MM.1S (cell line): ENCODE measurements at regions not wholly inside any gene's neighbourhood (a gene's known extent, or its start where the extent isn't known, plus 50 kb on each side); places are given as distances from the start of the nearest gene placed in this dataset.

Source experiments
- EZH2 ChIP-seq: fragments of 300-600 bp; sonication (generic); optimal IDR thresholded peaks from 2 replicates; pipeline ENCODE3; 2017; ENCODE audit warnings: low read depth, mild to moderate bottlenecking, antibody characterized with exemption, low read length, mixed read lengths
- TF ChIP-seq, protein P1 (sequence below): fragments of 300-600 bp; sonication (generic); IDR thresholded peaks from 2 replicates; pipeline ENCODE4 v1.5.1; 2016; ENCODE audit warnings: antibody characterized with exemption, low read length, mixed read lengths

DNA sequence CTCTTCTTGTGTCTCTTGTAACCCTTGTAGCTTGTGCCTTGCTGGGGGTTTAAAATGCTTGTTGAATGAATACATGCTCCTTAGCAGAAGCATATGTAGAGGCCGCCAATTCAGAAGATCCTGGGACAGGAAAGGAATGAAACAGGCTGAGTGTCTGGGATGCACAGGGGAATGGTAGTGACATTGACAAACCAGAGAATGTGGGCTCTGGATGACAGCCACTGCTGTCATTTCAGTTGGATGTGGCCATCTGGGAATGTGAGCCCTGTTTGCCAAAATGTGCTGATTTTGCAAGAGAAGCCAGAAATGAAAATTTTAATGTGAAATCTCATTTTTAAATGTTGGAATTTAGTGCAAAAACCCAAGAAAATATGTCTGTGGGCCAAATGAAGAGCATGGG, 136.8 kb downstream of the DACT1 start:
- TF ChIP-seq, protein P1, sequence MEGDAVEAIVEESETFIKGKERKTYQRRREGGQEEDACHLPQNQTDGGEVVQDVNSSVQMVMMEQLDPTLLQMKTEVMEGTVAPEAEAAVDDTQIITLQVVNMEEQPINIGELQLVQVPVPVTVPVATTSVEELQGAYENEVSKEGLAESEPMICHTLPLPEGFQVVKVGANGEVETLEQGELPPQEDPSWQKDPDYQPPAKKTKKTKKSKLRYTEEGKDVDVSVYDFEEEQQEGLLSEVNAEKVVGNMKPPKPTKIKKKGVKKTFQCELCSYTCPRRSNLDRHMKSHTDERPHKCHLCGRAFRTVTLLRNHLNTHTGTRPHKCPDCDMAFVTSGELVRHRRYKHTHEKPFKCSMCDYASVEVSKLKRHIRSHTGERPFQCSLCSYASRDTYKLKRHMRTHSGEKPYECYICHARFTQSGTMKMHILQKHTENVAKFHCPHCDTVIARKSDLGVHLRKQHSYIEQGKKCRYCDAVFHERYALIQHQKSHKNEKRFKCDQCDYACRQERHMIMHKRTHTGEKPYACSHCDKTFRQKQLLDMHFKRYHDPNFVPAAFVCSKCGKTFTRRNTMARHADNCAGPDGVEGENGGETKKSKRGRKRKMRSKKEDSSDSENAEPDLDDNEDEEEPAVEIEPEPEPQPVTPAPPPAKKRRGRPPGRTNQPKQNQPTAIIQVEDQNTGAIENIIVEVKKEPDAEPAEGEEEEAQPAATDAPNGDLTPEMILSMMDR: no peak
- TF ChIP-seq EZH2: no peak
